GM12878 (cell line): ENCODE measurements at regions not wholly inside any gene's neighbourhood (a gene's known extent, or its start where the extent isn't known, plus 50 kb on each side); places are given as distances from the start of the nearest gene placed in this dataset.

ENCODE experiments used
- BRCA1 ChIP-seq: IDR thresholded peaks from 2 replicates; pipeline ENCODE4 v1.6.1; 2011; ENCODE audit warnings: low read depth, low read length, improper control_type of control experiment
- EZH2 ChIP-seq: IDR thresholded peaks from 2 replicates; pipeline ENCODE4 v1.6.1; 2012; ENCODE audit warnings: low read depth, mild to moderate bottlenecking, control low read depth, inconsistent platforms, low read length, borderline replicate concordance; ENCODE audit not compliant: control insufficient read depth
- SIN3A ChIP-seq: IDR thresholded peaks from 2 replicates; pipeline ENCODE4 v1.6.1; 2012; ENCODE audit warnings: low read depth, low read length, improper control_type of control experiment
- STAT1 ChIP-seq: fragments of 450-650 bp; conservative IDR thresholded peaks from 2 replicates; pipeline ENCODE4 v1.6.1; 2014; ENCODE audit warnings: antibody characterized with exemption, mild to moderate bottlenecking
- TF ChIP-seq, protein P1 (sequence below): fragments of 450-650 bp; IDR thresholded peaks from 2 replicates; pipeline ENCODE4 v1.6.1; 2017; ENCODE audit warnings: antibody characterized with exemption, mild to moderate bottlenecking, moderate library complexity
- TF ChIP-seq, protein P2 (sequence below): IDR thresholded peaks from 2 replicates; pipeline ENCODE4 v1.6.1; 2011; ENCODE audit warnings: low read depth, low read length, improper control_type of control experiment, borderline replicate concordance
- TF ChIP-seq, protein P3 (sequence below): fragments of 450-650 bp; formaldehyde crosslinking; IDR thresholded peaks from 2 replicates; pipeline ENCODE4 v1.5.0; 2022; ENCODE audit warnings: mild to moderate bottlenecking, missing genetic modification characterization
- TF ChIP-seq, protein P4 (sequence below): fragments of 450-650 bp; conservative IDR thresholded peaks from 2 replicates; pipeline ENCODE4 v1.6.1; 2017; ENCODE audit warnings: mild to moderate bottlenecking, moderate library complexity
- TF ChIP-seq, protein P5 (sequence below): IDR thresholded peaks from 2 replicates; pipeline ENCODE4 v1.6.1; 2012; ENCODE audit warnings: improper control_type of control experiment, low read depth, low read length; ENCODE audit not compliant: insufficient replicate concordance

DNA sequence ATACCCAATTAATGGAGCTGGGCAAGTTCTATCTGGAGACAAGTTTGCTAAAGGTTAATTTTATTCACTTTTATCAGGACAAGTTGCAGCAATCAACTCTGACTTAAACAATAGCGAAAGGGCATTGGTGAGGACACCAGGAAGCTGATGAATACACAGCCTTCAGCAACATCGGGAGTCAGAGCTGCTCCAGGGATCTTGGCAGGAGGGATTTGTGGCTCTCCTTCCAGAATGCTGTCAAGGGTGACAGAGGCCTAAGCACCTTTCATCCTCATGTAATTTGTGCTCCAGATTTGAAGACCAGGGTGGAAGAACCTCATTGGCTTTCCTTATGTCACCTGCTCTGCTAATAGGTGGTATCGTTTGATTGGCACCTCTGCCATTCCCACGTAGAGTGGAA lies 485.6 kb downstream of the NPIPA7 start (continued):
- TF ChIP-seq, protein P1, sequence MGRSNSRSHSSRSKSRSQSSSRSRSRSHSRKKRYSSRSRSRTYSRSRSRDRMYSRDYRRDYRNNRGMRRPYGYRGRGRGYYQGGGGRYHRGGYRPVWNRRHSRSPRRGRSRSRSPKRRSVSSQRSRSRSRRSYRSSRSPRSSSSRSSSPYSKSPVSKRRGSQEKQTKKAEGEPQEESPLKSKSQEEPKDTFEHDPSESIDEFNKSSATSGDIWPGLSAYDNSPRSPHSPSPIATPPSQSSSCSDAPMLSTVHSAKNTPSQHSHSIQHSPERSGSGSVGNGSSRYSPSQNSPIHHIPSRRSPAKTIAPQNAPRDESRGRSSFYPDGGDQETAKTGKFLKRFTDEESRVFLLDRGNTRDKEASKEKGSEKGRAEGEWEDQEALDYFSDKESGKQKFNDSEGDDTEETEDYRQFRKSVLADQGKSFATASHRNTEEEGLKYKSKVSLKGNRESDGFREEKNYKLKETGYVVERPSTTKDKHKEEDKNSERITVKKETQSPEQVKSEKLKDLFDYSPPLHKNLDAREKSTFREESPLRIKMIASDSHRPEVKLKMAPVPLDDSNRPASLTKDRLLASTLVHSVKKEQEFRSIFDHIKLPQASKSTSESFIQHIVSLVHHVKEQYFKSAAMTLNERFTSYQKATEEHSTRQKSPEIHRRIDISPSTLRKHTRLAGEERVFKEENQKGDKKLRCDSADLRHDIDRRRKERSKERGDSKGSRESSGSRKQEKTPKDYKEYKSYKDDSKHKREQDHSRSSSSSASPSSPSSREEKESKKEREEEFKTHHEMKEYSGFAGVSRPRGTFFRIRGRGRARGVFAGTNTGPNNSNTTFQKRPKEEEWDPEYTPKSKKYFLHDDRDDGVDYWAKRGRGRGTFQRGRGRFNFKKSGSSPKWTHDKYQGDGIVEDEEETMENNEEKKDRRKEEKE = no peak
- TF ChIP-seq, protein P2, sequence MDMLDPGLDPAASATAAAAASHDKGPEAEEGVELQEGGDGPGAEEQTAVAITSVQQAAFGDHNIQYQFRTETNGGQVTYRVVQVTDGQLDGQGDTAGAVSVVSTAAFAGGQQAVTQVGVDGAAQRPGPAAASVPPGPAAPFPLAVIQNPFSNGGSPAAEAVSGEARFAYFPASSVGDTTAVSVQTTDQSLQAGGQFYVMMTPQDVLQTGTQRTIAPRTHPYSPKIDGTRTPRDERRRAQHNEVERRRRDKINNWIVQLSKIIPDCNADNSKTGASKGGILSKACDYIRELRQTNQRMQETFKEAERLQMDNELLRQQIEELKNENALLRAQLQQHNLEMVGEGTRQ = no peak
- TF ChIP-seq, protein P3, sequence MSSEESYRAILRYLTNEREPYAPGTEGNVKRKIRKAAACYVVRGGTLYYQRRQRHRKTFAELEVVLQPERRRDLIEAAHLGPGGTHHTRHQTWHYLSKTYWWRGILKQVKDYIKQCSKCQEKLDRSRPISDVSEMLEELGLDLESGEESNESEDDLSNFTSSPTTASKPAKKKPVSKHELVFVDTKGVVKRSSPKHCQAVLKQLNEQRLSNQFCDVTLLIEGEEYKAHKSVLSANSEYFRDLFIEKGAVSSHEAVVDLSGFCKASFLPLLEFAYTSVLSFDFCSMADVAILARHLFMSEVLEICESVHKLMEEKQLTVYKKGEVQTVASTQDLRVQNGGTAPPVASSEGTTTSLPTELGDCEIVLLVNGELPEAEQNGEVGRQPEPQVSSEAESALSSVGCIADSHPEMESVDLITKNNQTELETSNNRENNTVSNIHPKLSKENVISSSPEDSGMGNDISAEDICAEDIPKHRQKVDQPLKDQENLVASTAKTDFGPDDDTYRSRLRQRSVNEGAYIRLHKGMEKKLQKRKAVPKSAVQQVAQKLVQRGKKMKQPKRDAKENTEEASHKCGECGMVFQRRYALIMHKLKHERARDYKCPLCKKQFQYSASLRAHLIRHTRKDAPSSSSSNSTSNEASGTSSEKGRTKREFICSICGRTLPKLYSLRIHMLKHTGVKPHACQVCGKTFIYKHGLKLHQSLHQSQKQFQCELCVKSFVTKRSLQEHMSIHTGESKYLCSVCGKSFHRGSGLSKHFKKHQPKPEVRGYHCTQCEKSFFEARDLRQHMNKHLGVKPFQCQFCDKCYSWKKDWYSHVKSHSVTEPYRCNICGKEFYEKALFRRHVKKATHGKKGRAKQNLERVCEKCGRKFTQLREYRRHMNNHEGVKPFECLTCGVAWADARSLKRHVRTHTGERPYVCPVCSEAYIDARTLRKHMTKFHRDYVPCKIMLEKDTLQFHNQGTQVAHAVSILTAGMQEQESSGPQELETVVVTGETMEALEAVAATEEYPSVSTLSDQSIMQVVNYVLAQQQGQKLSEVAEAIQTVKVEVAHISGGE (CRISPR knock-in tag) = no peak
- TF ChIP-seq, protein P4, sequence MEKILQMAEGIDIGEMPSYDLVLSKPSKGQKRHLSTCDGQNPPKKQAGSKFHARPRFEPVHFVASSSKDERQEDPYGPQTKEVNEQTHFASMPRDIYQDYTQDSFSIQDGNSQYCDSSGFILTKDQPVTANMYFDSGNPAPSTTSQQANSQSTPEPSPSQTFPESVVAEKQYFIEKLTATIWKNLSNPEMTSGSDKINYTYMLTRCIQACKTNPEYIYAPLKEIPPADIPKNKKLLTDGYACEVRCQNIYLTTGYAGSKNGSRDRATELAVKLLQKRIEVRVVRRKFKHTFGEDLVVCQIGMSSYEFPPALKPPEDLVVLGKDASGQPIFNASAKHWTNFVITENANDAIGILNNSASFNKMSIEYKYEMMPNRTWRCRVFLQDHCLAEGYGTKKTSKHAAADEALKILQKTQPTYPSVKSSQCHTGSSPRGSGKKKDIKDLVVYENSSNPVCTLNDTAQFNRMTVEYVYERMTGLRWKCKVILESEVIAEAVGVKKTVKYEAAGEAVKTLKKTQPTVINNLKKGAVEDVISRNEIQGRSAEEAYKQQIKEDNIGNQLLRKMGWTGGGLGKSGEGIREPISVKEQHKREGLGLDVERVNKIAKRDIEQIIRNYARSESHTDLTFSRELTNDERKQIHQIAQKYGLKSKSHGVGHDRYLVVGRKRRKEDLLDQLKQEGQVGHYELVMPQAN = no peak
- TF ChIP-seq SIN3A = no peak
- TF ChIP-seq EZH2 = no peak
- no peak for TF ChIP-seq BRCA1
- no peak for TF ChIP-seq STAT1
- TF ChIP-seq, protein P5, sequence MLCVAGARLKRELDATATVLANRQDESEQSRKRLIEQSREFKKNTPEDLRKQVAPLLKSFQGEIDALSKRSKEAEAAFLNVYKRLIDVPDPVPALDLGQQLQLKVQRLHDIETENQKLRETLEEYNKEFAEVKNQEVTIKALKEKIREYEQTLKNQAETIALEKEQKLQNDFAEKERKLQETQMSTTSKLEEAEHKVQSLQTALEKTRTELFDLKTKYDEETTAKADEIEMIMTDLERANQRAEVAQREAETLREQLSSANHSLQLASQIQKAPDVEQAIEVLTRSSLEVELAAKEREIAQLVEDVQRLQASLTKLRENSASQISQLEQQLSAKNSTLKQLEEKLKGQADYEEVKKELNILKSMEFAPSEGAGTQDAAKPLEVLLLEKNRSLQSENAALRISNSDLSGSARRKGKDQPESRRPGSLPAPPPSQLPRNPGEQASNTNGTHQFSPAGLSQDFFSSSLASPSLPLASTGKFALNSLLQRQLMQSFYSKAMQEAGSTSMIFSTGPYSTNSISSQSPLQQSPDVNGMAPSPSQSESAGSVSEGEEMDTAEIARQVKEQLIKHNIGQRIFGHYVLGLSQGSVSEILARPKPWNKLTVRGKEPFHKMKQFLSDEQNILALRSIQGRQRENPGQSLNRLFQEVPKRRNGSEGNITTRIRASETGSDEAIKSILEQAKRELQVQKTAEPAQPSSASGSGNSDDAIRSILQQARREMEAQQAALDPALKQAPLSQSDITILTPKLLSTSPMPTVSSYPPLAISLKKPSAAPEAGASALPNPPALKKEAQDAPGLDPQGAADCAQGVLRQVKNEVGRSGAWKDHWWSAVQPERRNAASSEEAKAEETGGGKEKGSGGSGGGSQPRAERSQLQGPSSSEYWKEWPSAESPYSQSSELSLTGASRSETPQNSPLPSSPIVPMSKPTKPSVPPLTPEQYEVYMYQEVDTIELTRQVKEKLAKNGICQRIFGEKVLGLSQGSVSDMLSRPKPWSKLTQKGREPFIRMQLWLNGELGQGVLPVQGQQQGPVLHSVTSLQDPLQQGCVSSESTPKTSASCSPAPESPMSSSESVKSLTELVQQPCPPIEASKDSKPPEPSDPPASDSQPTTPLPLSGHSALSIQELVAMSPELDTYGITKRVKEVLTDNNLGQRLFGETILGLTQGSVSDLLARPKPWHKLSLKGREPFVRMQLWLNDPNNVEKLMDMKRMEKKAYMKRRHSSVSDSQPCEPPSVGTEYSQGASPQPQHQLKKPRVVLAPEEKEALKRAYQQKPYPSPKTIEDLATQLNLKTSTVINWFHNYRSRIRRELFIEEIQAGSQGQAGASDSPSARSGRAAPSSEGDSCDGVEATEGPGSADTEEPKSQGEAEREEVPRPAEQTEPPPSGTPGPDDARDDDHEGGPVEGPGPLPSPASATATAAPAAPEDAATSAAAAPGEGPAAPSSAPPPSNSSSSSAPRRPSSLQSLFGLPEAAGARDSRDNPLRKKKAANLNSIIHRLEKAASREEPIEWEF = no peak
